ENCODE measurements at regions not wholly inside any gene's neighbourhood (a gene's known extent, or its start where the extent isn't known, plus 50 kb on each side); places are given as distances from the start of the nearest gene placed in this dataset.
"Not testable (repeated sequence)": the region's sequence is repeated elsewhere in the genome, so short reads cannot be mapped to it uniquely, and the experiment has no call there.

DNA sequence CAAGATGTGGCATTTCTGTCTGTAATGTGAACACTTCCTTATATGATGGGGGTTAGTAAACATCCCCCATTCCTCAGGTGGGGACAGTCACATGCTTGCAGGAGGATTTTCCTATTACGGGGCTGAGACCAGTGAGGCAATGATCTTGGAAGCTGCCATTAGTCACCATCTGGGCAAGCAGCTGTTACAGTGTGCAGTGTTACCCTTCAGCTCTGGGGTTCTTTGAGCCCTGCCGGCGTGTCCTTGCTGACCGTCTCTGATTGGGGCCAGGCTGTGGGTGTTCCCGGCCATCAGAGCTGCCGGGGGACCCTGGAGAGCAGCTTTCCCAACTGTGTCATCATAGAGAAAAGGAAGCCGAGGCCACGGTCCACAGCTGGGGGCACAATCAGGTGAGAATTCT lies 126.8 kb upstream of the FAM20C start:
- no peaks in the 10 kb centered on the region for H3K36me3 Mint-ChIP-seq (ENCODE audit: low read depth)
- CTCF ChIA-PET: no interaction called here
- no peak overlapping the region for H3K27ac Mint-ChIP-seq
- H3K9me3 Mint-ChIP-seq: no peaks in the 10 kb centered on the region
- H3K27me3 Mint-ChIP-seq (ENCODE audit: low read depth): no peaks in the 10 kb centered on the region
- peaks cover 2% of the 10 kb centered on the region for H3K4me1 Mint-ChIP-seq (ENCODE audit: low read depth)
- intact Hi-C loops (cut with micrococcal nuclease): no loop called here
- DNase-seq: no peak
- H3K4me3 Mint-ChIP-seq: no peak overlapping the region

DNA sequence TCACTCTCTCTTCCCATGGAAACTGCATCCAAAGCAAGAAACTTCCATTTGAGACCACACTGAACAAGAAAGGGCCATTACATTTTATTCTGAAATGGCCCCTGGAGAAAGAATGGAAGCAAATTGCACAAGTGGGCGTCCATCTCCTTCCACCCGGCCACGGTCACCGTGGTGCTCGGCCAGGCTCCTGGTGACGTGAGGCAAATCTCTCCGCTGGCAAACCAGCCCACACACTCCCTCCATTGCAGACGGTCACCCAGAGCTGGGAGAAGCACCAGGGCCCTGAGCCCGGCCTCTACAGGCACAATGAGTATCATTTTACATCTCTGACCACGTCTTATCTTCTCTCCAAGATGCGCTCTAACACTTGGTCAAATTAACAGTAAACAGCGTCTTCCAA lies 126.1 kb upstream of the FAM20C start:
- intact Hi-C loops (cut with micrococcal nuclease): no loop called here
- no peak for DNase-seq
- Mint-ChIP-seq H3K4me1 (ENCODE audit: low read depth) (peaks cover 2% of the 10 kb centered on the region), H3K27ac (no peak overlapping the region), H3K4me3 (no peak overlapping the region), H3K27me3 (ENCODE audit: low read depth) (no peaks in the 10 kb centered on the region), H3K36me3 (ENCODE audit: low read depth) (no peaks in the 10 kb centered on the region), H3K9me3 (no peaks in the 10 kb centered on the region)
- CTCF ChIA-PET: no interaction called here

DNA sequence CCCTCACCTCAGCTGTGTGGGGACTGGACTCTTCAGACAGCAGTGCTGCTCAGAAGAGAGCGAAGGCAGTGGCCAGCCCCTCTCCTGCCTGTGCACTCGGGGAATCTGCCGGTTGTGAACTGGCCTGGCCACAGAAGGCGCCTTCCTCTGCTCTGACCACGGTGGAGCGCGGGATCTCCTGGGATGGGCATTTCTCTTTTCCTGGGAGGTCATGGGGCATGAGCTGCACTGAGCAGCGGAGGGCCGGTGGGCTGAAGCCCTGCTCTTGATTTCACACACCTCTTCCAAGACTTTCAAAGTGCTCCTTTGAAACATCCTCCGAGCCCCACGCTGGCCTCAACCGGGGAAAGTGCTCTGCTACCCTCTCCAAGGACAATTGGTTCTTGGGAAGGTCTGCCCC lies 125.6 kb upstream of the FAM20C start:
- intact Hi-C loops (cut with micrococcal nuclease): no loop called here
- Mint-ChIP-seq H3K27me3 (ENCODE audit: low read depth) (no peaks in the 10 kb centered on the region), H3K4me3 (no peak overlapping the region), H3K9me3 (no peaks in the 10 kb centered on the region), H3K4me1 (ENCODE audit: low read depth) (peaks cover 2% of the 10 kb centered on the region), H3K27ac (no peak overlapping the region), H3K36me3 (ENCODE audit: low read depth) (no peaks in the 10 kb centered on the region)
- DNase-seq: no peak
- CTCF ChIA-PET: no interaction called here

GRCh38 chr7:67661-68395 lies 124.5 kb upstream of the FAM20C start:
- intact Hi-C loops (cut with micrococcal nuclease): no loop called here
- no peaks in the 10 kb centered on the region for H3K36me3 Mint-ChIP-seq (ENCODE audit: low read depth)
- H3K9me3 Mint-ChIP-seq: no peaks in the 10 kb centered on the region
- H3K27me3 Mint-ChIP-seq (ENCODE audit: low read depth): no peaks in the 10 kb centered on the region
- no peak overlapping the region for H3K27ac Mint-ChIP-seq
- H3K4me1 Mint-ChIP-seq (ENCODE audit: low read depth): peaks cover 2% of the 10 kb centered on the region
- CTCF ChIA-PET: no interaction called here
- no peak for DNase-seq
- H3K4me3 Mint-ChIP-seq: no peak overlapping the region

DNA sequence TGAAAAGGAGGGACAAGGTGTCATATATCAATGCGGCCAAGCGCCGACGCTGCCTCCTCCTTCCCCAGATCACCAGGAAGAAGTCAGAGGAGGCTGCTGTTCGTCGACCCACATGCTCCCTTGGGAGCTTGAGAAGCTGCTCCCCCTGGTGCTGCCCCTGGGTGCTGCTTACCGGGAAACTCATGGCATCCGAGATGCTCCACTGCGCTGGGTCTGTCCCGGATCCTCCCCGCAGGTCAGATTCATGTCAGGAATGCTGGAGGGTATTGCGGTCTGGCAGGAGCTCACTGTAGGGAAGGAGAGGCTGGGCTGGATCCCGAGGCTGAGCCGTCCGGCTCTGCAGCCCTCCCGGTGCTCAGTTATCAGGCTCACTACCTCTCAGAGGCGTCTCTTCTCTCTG lies 123.7 kb upstream of the FAM20C start:
- Mint-ChIP-seq H3K9me3 (no peaks in the 10 kb centered on the region), H3K4me1 (ENCODE audit: low read depth) (peaks cover 2% of the 10 kb centered on the region), H3K27ac (no peak overlapping the region), H3K27me3 (ENCODE audit: low read depth) (no peaks in the 10 kb centered on the region), H3K36me3 (ENCODE audit: low read depth) (no peaks in the 10 kb centered on the region), H3K4me3 (no peak overlapping the region)
- DNase-seq: no peak
- CTCF ChIA-PET: no interaction called here
- intact Hi-C loops (cut with micrococcal nuclease): no loop called here

GRCh38 chr7:69052-69451 lies 123.3 kb upstream of the FAM20C start:
- CTCF ChIA-PET; H3K9me3 Mint-ChIP-seq; DNase-seq; H3K27me3 Mint-ChIP-seq (ENCODE audit: low read depth); H3K4me1 Mint-ChIP-seq (ENCODE audit: low read depth); H3K36me3 Mint-ChIP-seq (ENCODE audit: low read depth); H3K4me3 Mint-ChIP-seq; intact Hi-C loops (cut with micrococcal nuclease); H3K27ac Mint-ChIP-seq: not testable (repeated sequence)

DNA sequence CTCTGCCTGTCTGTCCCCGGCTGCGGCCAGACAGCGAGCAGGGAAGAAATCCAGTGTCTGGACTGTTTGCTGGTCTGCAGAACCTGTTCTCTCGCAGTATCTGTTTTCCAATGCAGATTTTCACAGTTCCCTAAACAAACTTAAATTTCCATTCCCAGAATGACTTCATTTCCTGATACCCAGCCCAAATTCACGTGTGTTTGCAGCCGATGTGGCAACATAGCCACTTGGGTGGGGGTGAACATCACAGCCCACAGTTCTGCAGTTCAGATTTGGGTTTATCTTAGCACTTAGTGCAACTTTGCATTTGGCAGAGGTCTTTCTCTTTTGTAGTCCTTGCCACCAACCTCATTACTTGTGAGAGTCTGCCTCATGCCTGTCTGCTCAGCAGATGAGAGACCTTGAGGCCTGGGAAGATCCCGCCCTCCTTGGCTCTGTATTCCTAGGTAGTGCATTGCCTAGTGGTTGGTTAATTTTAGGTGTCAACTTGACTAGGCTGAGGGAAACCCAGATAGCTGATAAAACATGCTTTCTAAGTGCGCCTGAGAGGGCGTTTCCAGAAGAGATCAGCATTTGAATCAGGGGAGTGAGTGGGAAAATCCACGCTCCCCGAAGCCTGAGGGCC lies 122.8 kb upstream of the FAM20C start:
- DNase-seq; CTCF ChIA-PET; H3K9me3 Mint-ChIP-seq; H3K36me3 Mint-ChIP-seq (ENCODE audit: low read depth); H3K4me1 Mint-ChIP-seq (ENCODE audit: low read depth); H3K27ac Mint-ChIP-seq; intact Hi-C loops (cut with micrococcal nuclease); H3K27me3 Mint-ChIP-seq (ENCODE audit: low read depth); H3K4me3 Mint-ChIP-seq: not testable (repeated sequence)

- H3K9me3 Mint-ChIP-seq: not testable (repeated sequence)
Observed at GRCh38 chr7:70207-70606, 122.2 kb upstream of the FAM20C start.

DNA sequence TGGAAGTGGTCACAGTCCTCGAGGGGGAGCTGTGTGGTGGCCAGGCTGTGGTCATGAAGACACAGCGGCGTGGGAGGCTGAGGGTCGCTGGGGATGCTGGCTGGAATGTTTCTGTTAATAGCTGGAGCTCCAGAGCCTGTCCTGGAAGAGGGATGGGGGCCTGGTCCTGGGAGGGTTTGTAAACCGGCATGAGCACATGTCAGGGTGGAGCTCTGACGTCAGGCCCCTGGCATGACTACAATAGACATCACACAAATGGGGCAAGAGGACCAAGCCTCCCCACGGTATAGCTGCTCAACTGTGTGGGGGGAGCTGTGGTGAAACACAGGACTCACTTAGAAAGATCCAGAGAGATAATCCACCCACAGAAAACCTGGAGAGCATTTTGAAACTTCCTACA lies 121.4 kb upstream of the FAM20C start:
- H3K4me3 Mint-ChIP-seq; H3K36me3 Mint-ChIP-seq (ENCODE audit: low read depth); intact Hi-C loops (cut with micrococcal nuclease); H3K9me3 Mint-ChIP-seq; H3K27ac Mint-ChIP-seq; H3K4me1 Mint-ChIP-seq (ENCODE audit: low read depth); DNase-seq; H3K27me3 Mint-ChIP-seq (ENCODE audit: low read depth); CTCF ChIA-PET: not testable (repeated sequence)

More at GRCh38 chr7:70207-70606, 122.2 kb upstream of the FAM20C start:
- H3K27ac Mint-ChIP-seq; CTCF ChIA-PET; H3K4me1 Mint-ChIP-seq (ENCODE audit: low read depth); H3K36me3 Mint-ChIP-seq (ENCODE audit: low read depth); H3K27me3 Mint-ChIP-seq (ENCODE audit: low read depth); H3K4me3 Mint-ChIP-seq; DNase-seq; intact Hi-C loops (cut with micrococcal nuclease): not testable (repeated sequence)

DNA sequence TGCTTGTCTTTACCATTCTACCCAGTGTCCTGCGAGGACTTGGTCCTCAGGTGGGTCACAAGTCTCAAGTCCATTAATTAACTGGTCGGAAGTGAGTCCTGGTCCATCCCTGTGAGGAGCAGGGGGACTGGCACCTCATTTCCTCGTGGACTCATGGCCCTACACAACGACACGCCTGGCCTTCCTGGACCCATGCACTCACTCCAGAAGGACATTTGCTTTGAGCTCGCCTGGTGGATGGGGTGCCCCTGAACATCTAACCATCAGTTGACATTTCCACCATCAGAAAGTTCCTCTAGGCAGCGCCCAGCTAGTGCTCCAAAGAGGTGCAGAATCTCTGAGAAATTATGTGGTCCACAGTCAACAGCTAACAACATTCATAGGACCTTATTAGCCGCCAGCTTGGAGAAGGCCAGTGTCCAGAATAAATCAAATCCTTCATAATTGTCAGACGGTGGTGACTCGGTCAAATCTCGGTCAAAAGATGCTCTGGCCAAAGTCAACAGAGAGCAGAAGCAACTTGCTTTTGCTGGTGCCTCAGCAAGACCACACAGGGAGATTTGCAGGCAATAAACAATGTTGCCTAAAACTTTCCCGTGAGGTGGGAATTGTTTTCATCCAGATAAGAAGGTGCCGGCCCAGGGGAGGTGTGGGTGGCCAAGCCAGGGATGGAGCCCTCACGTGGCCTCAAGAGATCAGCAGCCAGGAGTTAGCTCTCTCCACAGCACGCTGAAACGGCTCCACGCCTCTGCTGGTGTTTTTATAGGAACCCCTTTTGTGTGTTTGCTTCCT lies 119.9 kb upstream of the FAM20C start:
- H3K36me3 Mint-ChIP-seq (ENCODE audit: low read depth); DNase-seq; CTCF ChIA-PET; H3K27ac Mint-ChIP-seq; H3K9me3 Mint-ChIP-seq; H3K4me1 Mint-ChIP-seq (ENCODE audit: low read depth); H3K4me3 Mint-ChIP-seq; H3K27me3 Mint-ChIP-seq (ENCODE audit: low read depth); intact Hi-C loops (cut with micrococcal nuclease): not testable (repeated sequence)

- H3K36me3 Mint-ChIP-seq (ENCODE audit: low read depth); H3K27ac Mint-ChIP-seq; H3K4me3 Mint-ChIP-seq; DNase-seq; H3K27me3 Mint-ChIP-seq (ENCODE audit: low read depth); H3K9me3 Mint-ChIP-seq; CTCF ChIA-PET; intact Hi-C loops (cut with micrococcal nuclease); H3K4me1 Mint-ChIP-seq (ENCODE audit: low read depth): not testable (repeated sequence)
Observed at GRCh38 chr7:73058-73331, 119.4 kb upstream of the FAM20C start.

GRCh38 chr7:74008-74540 lies 118.3 kb upstream of the FAM20C start:
- H3K9me3 Mint-ChIP-seq; H3K4me1 Mint-ChIP-seq (ENCODE audit: low read depth); DNase-seq; H3K36me3 Mint-ChIP-seq (ENCODE audit: low read depth); CTCF ChIA-PET; H3K4me3 Mint-ChIP-seq; intact Hi-C loops (cut with micrococcal nuclease); H3K27me3 Mint-ChIP-seq (ENCODE audit: low read depth); H3K27ac Mint-ChIP-seq: not testable (repeated sequence)

- H3K27ac Mint-ChIP-seq; H3K27me3 Mint-ChIP-seq (ENCODE audit: low read depth); H3K4me3 Mint-ChIP-seq; intact Hi-C loops (cut with micrococcal nuclease); CTCF ChIA-PET; H3K36me3 Mint-ChIP-seq (ENCODE audit: low read depth); H3K9me3 Mint-ChIP-seq; H3K4me1 Mint-ChIP-seq (ENCODE audit: low read depth); DNase-seq: not testable (repeated sequence)
Observed at GRCh38 chr7:75511-75910, 116.9 kb upstream of the FAM20C start.

All from activated naive CD4-positive, alpha-beta T cell treated with anti-CD3 and anti-CD28 coated beads for 36 hours (primary cell).